ENCODE measurements at regions not wholly inside any gene's neighbourhood (a gene's known extent, or its start where the extent isn't known, plus 50 kb on each side); places are given as distances from the start of the nearest gene placed in this dataset.

DNA sequence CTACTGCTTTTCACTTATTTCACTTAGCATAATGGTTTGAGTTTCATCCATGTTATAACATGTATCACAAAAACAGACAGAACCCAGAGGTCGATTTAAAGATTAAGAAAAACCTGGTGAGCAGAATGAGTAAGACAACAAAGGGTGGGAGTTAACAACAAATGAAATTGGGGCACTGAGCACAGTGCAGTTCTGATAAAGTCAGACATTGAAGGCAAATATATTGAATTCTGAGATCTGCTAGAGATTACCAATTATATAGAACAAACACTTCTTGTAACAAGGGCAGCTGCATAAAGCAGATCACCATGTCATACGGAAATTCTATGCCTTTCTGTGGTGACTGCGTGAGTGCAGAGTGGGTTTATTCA lies 517.3 kb upstream of the RORB start:
- no peak overlapping the region for H3K4me3 ChIP-seq (ENCODE audit: low read depth, low read length)
- DNase-seq (ENCODE audit: low read depth), result no peak
- TF ChIP-seq, protein P1, sequence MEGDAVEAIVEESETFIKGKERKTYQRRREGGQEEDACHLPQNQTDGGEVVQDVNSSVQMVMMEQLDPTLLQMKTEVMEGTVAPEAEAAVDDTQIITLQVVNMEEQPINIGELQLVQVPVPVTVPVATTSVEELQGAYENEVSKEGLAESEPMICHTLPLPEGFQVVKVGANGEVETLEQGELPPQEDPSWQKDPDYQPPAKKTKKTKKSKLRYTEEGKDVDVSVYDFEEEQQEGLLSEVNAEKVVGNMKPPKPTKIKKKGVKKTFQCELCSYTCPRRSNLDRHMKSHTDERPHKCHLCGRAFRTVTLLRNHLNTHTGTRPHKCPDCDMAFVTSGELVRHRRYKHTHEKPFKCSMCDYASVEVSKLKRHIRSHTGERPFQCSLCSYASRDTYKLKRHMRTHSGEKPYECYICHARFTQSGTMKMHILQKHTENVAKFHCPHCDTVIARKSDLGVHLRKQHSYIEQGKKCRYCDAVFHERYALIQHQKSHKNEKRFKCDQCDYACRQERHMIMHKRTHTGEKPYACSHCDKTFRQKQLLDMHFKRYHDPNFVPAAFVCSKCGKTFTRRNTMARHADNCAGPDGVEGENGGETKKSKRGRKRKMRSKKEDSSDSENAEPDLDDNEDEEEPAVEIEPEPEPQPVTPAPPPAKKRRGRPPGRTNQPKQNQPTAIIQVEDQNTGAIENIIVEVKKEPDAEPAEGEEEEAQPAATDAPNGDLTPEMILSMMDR (IDR thresholded peaks at IDR 0.05; ENCODE audit: insufficient read depth, low read depth, low read length, missing control alignments), result no peak

DNA sequence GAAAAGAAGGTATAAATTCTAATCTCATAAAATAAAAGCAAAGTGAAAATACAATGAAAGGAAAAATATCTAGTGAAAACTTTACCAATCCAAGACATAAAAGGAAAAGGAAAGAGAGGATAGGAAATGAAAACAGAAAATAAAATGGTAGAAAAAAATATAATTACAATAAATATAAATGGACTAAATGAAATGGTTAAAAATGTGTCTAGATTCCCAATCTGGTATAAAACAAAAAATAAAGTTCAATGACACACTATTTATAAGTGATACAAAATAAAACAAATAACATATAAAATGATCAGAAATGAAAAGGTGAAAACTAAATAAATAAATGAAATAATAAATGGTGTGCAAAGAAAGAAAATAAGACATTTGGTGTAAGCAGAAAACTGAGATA lies 516.4 kb upstream of the RORB start:
- TF ChIP-seq, protein P1 (IDR thresholded peaks at IDR 0.05; ENCODE audit: insufficient read depth, low read depth, low read length, missing control alignments), result no peak
- no peak overlapping the region for H3K4me3 ChIP-seq (ENCODE audit: low read depth, low read length)
- no peak for DNase-seq (ENCODE audit: low read depth)

DNA sequence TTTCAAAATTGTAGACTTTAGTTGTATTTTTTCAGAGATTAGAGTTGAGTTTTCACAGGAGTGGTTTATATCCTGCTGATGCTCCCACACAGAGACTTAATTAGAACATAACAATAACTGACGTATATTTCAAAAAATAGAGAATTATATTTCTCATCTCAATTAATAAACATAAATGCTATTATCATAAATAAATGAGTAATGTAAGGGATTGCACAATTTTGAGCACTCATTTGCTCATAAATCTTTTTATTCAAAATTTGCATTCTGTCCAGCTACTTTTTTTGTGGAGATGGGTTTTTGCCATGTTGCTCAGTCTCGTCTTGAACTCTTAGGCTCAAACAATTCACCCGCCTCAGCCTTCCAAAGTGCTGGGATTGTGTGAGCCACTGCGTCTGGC lies 515.7 kb upstream of the RORB start:
- DNase-seq (ENCODE audit: low read depth), result no peak
- TF ChIP-seq, protein P1 (IDR thresholded peaks at IDR 0.05; ENCODE audit: insufficient read depth, low read depth, low read length, missing control alignments), result no peak
- H3K4me3 ChIP-seq (ENCODE audit: low read depth, low read length), result no peak overlapping the region

DNA sequence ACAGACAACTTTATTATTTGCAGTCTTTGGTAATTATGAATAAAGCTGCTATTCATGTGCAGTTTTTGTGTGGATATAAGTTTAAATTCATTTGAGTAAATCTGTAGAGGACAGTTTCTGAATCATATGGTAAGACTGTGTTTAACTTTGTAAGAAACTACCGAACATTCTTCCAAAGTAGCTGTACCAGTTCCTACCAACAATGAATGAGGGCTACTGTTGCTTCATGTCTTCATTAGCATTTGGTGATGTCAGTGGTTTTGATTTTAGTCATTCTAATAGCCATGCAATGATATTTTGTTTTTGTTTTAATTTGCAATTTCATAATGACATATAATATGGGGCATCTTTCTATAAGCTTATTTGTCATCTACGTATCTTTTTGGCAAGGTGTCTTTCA lies 501.3 kb upstream of the RORB start:
- no peak for DNase-seq (ENCODE audit: low read depth)
- TF ChIP-seq, protein P1 (IDR thresholded peaks at IDR 0.05; ENCODE audit: insufficient read depth, low read depth, low read length, missing control alignments), result no peak
- no peak overlapping the region for H3K4me3 ChIP-seq (ENCODE audit: low read depth, low read length)

DNA sequence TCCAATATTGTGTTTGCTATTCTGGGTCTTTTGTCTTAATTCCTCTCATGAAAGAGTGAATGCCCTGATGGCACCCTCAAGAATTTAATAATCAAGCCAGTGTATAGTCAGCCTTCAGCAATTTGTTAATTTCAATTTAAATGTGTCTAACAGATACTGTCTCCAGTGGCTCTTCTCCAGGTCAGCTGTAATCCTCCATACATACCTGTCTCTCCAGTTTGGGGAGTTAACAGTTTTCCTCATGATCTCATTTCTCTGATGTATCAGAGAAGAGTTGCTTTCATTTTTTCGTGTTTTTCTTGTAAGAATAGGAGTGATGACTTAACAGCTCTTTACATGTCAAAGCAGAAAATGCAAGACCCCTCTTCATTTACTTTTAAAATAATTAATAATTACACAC lies 500.3 kb upstream of the RORB start:
- DNase-seq (ENCODE audit: low read depth), result no peak
- no peak overlapping the region for H3K4me3 ChIP-seq (ENCODE audit: low read depth, low read length)
- TF ChIP-seq, protein P1 (IDR thresholded peaks at IDR 0.05; ENCODE audit: insufficient read depth, low read depth, low read length, missing control alignments), result no peak

DNA sequence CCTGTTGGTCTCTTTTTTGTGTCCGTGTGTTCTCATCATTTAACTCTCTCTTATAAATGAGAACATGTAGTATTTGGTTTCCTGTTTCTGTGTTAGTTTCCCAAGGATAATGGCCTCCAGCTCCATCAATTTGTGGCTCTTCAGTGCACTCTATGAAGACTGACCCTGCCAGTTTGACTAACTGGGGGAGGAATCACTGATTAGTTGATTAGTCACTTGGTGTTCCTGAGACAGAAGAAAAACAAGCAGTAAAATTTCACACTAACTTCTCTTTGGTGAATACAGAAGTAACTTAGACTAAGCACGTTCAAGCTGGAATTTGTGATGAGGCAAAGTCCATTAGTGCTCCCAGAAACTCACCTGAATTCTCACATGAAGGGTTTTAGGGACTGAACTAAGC lies 495.8 kb upstream of the RORB start:
- H3K4me3 ChIP-seq (ENCODE audit: low read depth, low read length), result no peak overlapping the region
- no peak for DNase-seq (ENCODE audit: low read depth)
- TF ChIP-seq, protein P1 (IDR thresholded peaks at IDR 0.05; ENCODE audit: insufficient read depth, low read depth, low read length, missing control alignments), result no peak

DNA sequence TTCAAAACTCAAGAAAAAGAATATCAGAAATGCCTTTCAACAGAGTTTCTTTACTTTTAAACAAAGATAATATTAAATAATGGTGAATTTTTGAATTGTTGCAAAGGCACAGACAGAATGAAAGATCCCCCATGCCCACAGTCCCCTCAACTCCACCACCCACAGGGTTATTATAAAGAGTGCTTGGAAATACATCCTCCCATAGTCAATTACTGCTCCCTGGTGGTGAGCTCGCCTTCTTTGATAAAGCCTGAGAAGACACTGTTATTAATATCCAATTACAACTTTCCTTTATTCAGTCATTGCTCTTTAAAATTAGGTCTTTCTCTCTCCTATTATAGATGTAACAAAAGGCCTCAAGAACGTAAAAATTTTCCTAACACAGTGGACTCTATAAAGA lies 490.2 kb upstream of the RORB start:
- TF ChIP-seq, protein P1 (IDR thresholded peaks at IDR 0.05; ENCODE audit: insufficient read depth, low read depth, low read length, missing control alignments), result no peak
- no peak overlapping the region for H3K4me3 ChIP-seq (ENCODE audit: low read depth, low read length)
- no peak for DNase-seq (ENCODE audit: low read depth)
